NCI-H2227 treated with DMSO at 0.1 percent for 48 hours (cell line): ENCODE measurements at regions not wholly inside any gene's neighbourhood (a gene's known extent, or its start where the extent isn't known, plus 50 kb on each side); places are given as distances from the start of the nearest gene placed in this dataset.

Experiments used
- DNase-seq: peaks from one replicate; lab custom pipeline; 2025; lab: John Stamatoyannopoulos, UW

DNA sequence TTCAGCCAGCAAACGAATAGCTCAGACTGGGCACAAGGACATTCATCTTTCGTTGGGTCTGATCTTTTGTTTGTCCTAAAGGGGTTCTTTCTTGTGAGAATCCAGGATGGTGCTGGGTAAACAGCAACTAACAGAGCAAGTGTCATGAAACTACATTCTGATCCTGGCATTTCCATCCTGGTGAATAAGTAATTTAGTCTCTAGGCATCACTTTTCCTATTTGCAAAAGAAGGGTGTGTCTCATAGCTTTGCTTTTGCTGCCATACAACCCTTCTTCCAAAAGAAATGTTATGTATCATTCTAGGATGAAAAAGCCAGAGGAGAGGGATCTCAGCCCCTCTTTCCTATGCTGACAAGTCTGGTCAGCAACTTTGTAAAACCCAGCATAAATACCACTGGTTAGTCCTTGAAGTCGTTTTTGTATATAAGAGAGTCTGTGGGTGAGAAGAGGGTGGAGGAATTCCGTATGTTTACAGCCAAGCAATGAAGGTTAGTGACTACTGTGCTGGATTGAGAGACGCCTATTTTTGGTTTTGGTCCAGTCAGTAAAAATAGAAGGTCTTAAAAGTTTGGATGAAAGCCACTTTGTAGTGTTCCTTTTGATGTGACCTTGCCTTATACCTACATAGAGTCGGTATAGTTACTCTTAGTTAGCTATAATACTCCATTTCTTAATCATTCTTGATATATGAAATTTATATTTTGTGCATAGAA, 88.4 kb upstream of the SLC25A13 start:
- no peak for DNase-seq

- no peak for DNase-seq
These were observed 87.0 kb upstream of the SLC25A13 start for GRCh38 chr7:96408881-96409280.

GRCh38 chr7:96407427-96407826, 85.5 kb upstream of the SLC25A13 start:
- no peak for DNase-seq

- no peak for DNase-seq
These were observed 81.0 kb upstream of the SLC25A13 start for GRCh38 chr7:96402913-96403312.

- no peak for DNase-seq
These were observed 79.3 kb upstream of the SLC25A13 start for GRCh38 chr7:96401200-96401599.

DNA sequence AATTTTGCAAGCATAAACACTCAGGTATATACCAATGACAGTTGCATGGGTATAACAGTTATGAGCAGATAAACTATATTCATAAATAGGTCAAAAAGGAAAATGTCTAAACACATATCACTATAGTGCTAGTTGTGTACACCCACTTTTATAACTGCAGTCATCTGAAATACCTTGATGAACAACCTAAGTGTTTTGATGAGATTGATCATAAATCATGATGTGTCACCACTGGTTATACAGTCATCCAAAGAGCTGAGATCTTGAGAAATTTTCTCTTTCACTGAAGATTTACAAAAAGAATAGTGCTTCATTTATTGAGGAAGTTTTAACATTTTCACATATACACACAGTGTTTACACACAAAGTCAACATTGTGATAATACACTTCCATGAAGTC, 78.6 kb upstream of the SLC25A13 start:
- DNase-seq: no peak

DNA sequence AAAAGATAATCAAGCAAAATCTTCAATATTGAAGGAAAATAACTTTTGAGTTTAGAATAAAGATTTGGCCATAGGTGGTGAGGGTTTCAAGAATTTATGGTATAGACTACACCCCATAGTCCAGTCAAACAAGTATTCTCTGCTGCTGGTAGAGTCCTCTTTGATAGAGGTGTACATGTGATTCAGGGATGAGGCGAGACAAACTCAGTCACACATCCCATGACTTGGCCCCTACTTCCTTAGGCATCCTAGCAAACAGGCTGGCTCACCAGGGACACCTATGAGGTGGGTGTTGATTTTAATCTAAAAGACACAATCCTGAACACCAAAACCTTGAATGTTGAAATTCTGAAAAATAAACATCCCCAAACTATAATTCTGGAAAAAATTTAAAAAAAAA, 78.1 kb upstream of the SLC25A13 start:
- DNase-seq: no peak

- no peak for DNase-seq
These were observed 76.2 kb upstream of the SLC25A13 start for GRCh38 chr7:96397936-96398598.

- no peak for DNase-seq
These were observed 66.9 kb upstream of the SLC25A13 start for GRCh38 chr7:96388620-96389383.

- DNase-seq: no peak
These were observed 66.3 kb upstream of the SLC25A13 start for GRCh38 chr7:96388166-96388565.

DNA sequence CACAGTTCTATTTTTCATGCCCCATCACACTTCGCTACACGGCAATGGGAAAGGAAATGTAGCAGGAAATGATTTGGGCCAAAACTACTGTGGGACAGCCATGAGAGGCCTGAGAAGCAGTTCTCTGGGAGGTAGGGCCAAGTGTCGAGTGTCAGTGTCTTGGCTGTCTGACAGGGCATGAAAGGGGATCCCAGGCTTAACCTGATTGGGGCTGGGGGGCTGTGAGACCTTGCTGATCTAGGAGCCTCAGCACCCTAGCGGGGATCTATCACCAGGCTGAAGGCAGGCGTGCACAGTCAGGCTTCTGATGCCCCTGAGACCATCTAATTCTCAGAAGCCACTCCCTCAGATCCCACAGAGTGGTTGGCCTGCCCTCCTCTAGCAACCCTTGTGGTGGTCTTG, 58.2 kb upstream of the SLC25A13 start:
- DNase-seq: no peak

DNA sequence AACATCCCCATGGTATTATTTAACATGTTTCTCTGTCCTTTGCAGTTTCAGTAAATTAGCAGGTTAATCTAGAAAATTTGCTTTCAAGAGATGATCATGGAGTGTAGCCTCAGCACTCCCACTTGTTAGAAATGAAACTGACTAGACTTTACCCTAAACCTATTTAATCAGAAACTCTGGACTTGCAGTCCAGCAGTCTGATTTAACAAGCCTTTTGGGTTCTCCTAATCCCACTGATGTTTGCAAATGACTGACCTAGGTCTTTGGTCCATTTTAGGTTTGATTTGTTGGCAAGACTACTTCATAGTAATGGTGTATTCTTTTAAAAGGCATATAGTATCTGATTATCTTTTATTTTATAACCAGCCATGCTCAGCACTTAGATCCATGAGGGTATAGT, 55.5 kb upstream of the SLC25A13 start:
- DNase-seq: no peak
